ENCODE measurements at regions not wholly inside any gene's neighbourhood (a gene's known extent, or its start where the extent isn't known, plus 50 kb on each side); places are given as distances from the start of the nearest gene placed in this dataset.

GRCh38 chr2:22274661-22275060 is 1110.3 kb upstream of the KLHL29 start:
- no peak for DNase-seq (ENCODE audit: extremely low read depth, low read depth, low spot score)

- no peak for DNase-seq (ENCODE audit: extremely low read depth, low read depth, low spot score)
Observed at GRCh38 chr2:22276696-22277095, 1108.3 kb upstream of the KLHL29 start.

GRCh38 chr2:22279541-22279940 is 1105.4 kb upstream of the KLHL29 start:
- DNase-seq (ENCODE audit: extremely low read depth, low read depth, low spot score), result no peak

GRCh38 chr2:22281033-22281432 is 1103.9 kb upstream of the KLHL29 start:
- no peak for DNase-seq (ENCODE audit: extremely low read depth, low read depth, low spot score)

- DNase-seq (ENCODE audit: extremely low read depth, low read depth, low spot score), result no peak
Observed at GRCh38 chr2:22282220-22282619, 1102.8 kb upstream of the KLHL29 start.

- no peak for DNase-seq (ENCODE audit: extremely low read depth, low read depth, low spot score)
Observed at GRCh38 chr2:22282916-22283315, 1102.1 kb upstream of the KLHL29 start.

GRCh38 chr2:22283436-22283835 is 1101.5 kb upstream of the KLHL29 start:
- DNase-seq (ENCODE audit: extremely low read depth, low read depth, low spot score), result no peak

GRCh38 chr2:22290302-22290701 is 1094.7 kb upstream of the KLHL29 start:
- no peak for DNase-seq (ENCODE audit: extremely low read depth, low read depth, low spot score)

GRCh38 chr2:22290909-22291473 is 1094.0 kb upstream of the KLHL29 start:
- no peak for DNase-seq (ENCODE audit: extremely low read depth, low read depth, low spot score)

- DNase-seq (ENCODE audit: extremely low read depth, low read depth, low spot score), result no peak
Observed at GRCh38 chr2:22301228-22301627, 1083.8 kb upstream of the KLHL29 start.

- DNase-seq (ENCODE audit: extremely low read depth, low read depth, low spot score), result no peak
Observed at GRCh38 chr2:22326250-22326649, 1058.7 kb upstream of the KLHL29 start.

- DNase-seq (ENCODE audit: extremely low read depth, low read depth, low spot score), result no peak
Observed at GRCh38 chr2:22329211-22330154, 1055.5 kb upstream of the KLHL29 start.

- no peak for DNase-seq (ENCODE audit: extremely low read depth, low read depth, low spot score)
Observed at GRCh38 chr2:22336414-22336813, 1048.6 kb upstream of the KLHL29 start.

- no peak for DNase-seq (ENCODE audit: extremely low read depth, low read depth, low spot score)
Observed at GRCh38 chr2:22340716-22341115, 1044.3 kb upstream of the KLHL29 start.

GRCh38 chr2:22347306-22347705 is 1037.7 kb upstream of the KLHL29 start:
- DNase-seq (ENCODE audit: extremely low read depth, low read depth, low spot score), result no peak

- DNase-seq (ENCODE audit: extremely low read depth, low read depth, low spot score), result no peak
Observed at GRCh38 chr2:22350621-22351020, 1034.4 kb upstream of the KLHL29 start.

- DNase-seq (ENCODE audit: extremely low read depth, low read depth, low spot score), result no peak
Observed at GRCh38 chr2:22355816-22356433, 1029.1 kb upstream of the KLHL29 start.

GRCh38 chr2:22359071-22359672 is 1025.8 kb upstream of the KLHL29 start:
- DNase-seq (ENCODE audit: extremely low read depth, low read depth, low spot score), result no peak

- DNase-seq (ENCODE audit: extremely low read depth, low read depth, low spot score), result no peak
Observed at GRCh38 chr2:22360735-22361374, 1024.1 kb upstream of the KLHL29 start.

- DNase-seq (ENCODE audit: extremely low read depth, low read depth, low spot score), result no peak
Observed at GRCh38 chr2:22361571-22361970, 1023.4 kb upstream of the KLHL29 start.

GRCh38 chr2:22375096-22375495 is 1009.9 kb upstream of the KLHL29 start:
- DNase-seq (ENCODE audit: extremely low read depth, low read depth, low spot score), result no peak

Data from glomerular endothelial cell (primary cell).